GM12872 (cell line): ENCODE measurements at regions not wholly inside any gene's neighbourhood (a gene's known extent, or its start where the extent isn't known, plus 50 kb on each side); places are given as distances from the start of the nearest gene placed in this dataset.

Experiments
- CTCF ChIP-seq: IDR thresholded peaks from 3 replicates; pipeline ENCODE4 v1.5.1; 2011; ENCODE audit warnings: low read depth, mild to moderate bottlenecking, low read length, moderate library complexity; ENCODE audit not compliant: insufficient read depth

- no peak for TF ChIP-seq CTCF
Measured at GRCh38 chr12:77741974-77742517, 88.6 kb upstream of the NAV3 start.

- peak; percentile 36; the same call in 1 of the 3 replicates for TF ChIP-seq CTCF
Measured at GRCh38 chr12:77736219-77736965, 94.3 kb upstream of the NAV3 start.

- TF ChIP-seq CTCF = no peak
Measured at GRCh38 chr12:77734214-77734883, 96.3 kb upstream of the NAV3 start.

- TF ChIP-seq CTCF = no peak
Measured at GRCh38 chr12:77728018-77728417, 102.7 kb upstream of the NAV3 start.

- TF ChIP-seq CTCF = no peak
Measured at GRCh38 chr12:77727442-77728001, 103.2 kb upstream of the NAV3 start.

- TF ChIP-seq CTCF = no peak
Measured at GRCh38 chr12:77725611-77726010, 105.1 kb upstream of the NAV3 start.

- peak; percentile 52; the same call in 2 of the 3 replicates for TF ChIP-seq CTCF
Measured at GRCh38 chr12:77724367-77724957, 106.2 kb upstream of the NAV3 start.
